NK-92 (cell line): ENCODE measurements at regions not wholly inside any gene's neighbourhood (a gene's known extent, or its start where the extent isn't known, plus 50 kb on each side); places are given as distances from the start of the nearest gene placed in this dataset.
"Not testable (repeated sequence)": the region's sequence is repeated elsewhere in the genome, so short reads cannot be mapped to it uniquely, and the experiment has no call there.

Experiments
- DNase-seq: peaks from one replicate; lab custom pipeline; 2025; ENCODE audit not compliant: unreplicated experiment; lab: John Stamatoyannopoulos, UW

DNA sequence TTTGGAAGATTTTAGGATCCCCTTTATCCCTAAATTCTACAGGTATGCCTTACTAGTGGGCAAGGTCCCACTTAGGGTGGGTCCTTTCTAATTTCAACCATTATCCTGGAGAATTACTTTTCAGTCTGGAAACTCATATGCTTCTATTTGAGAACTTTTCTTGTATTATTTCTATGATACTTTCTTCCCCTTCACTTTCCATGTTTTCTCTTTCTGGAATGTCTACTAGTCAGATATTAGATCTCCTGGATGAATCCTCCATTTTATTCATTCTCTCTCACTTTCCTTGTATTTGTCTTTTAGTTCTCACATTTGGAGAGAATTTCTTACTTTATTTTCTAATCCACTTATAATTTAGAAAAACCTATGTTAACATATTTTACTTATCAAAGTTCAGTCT, 83.9 kb upstream of the SIPA1L2 start:
- DNase-seq: no peak

DNA sequence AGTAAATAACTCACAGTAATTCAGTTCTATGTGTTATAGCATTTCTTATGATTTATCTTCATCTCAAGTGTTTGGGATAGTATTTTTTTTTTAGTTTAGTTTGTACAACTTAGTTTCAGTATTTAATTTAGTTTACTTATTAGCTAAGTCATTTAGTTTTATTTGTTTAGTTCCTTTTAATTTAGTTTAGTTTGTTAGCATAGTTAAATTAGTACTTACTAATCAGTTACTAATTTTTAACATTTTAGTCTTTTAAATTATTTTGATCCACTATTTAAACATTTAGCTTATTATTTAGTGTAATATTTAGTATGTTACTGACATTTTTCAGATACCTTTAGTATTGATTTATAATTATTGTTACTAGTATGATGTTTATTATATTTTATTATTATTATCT, 85.2 kb upstream of the SIPA1L2 start:
- no peak for DNase-seq

DNA sequence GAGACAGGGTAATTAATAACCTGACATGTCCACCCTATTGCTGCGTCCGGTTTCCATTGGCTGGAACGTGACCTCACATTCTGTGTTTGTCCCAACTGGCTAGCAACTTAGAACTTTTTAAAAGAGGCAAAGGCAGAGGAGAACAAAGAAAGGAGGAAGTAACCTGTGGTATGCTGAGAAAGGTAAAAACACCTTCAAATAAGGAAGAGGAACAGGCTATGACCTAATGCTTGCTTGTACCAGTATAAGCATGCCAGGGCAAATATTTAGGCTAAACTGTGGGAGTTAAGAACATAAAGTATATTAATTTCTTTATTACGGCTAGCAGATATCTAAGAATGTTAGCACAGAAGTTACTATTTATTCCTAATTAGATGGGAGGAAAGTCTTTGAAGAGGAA, 87.3 kb upstream of the MAP10 start:
- DNase-seq: not testable (repeated sequence)

DNA sequence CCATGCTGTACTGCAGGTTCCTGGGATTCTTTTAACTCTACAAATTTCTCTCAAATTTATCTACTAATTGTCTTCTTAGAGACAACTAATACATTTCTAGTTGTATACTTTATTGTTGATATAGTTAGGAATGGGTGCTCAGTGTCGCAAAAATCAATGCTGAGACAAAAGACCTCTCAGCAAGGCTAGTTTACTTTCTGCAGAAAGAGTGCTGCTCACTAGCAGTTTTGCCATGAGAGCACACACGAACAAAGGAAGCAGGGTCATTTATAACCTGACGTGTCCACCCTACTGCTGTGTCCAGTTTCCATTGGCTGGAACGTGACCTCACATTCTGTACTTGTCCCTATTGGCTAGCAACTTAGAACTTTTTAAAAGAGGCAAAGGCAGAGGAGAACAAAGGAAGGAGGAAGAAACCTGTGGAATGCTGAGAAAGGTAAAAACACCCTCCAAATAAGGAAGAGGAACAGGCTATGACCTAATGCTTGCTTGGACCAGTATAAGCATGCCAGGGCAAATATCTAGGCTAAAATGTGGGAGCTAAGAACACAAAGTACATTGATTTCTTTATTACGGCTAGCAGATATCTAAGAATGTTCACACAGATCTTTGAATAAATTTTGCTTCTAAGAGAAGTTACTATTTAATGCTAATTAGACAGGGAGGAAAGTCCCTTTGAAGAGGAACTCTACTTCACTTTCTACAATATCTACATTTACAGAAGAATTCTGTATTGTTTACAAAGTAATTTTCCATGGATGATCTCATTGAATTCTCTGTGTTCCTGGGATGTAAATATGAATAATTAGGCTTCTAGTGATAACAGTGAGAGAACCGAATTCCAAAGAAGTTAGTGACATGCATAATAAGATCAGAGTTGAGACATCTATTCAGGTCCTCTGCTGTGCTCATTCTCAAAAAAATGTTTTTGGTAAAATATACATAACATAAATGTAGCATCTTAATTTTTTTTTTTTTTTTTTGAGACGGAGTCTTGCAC, 86.0 kb upstream of the MAP10 start:
- DNase-seq: no peak

DNA sequence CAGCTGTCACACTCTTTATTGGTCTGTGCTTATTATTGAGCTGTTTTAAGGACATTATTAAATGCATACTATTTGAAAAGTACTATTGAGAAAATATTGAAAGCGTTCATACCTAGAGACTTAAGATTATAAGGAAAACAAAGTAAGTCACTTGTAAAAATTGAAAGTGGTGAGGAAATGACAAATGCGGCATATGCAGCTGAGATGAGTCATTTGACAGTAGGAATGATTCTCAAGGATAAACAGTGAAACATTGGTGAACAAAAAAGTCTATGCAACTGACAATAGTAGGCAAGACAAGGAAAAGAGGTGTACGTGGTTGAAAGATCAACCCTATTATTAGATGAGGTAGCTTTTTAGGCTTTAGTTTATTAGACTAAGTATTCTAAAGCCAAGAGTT, 82.6 kb upstream of the MAP10 start:
- no peak for DNase-seq

GRCh38 chr1:232725305-232726047, 79.7 kb upstream of the MAP10 start:
- no peak for DNase-seq

- no peak for DNase-seq
Observed at GRCh38 chr1:232726048-232726779, 79.0 kb upstream of the MAP10 start.

GRCh38 chr1:232728507-232729263, 76.5 kb upstream of the MAP10 start:
- DNase-seq: no peak

DNA sequence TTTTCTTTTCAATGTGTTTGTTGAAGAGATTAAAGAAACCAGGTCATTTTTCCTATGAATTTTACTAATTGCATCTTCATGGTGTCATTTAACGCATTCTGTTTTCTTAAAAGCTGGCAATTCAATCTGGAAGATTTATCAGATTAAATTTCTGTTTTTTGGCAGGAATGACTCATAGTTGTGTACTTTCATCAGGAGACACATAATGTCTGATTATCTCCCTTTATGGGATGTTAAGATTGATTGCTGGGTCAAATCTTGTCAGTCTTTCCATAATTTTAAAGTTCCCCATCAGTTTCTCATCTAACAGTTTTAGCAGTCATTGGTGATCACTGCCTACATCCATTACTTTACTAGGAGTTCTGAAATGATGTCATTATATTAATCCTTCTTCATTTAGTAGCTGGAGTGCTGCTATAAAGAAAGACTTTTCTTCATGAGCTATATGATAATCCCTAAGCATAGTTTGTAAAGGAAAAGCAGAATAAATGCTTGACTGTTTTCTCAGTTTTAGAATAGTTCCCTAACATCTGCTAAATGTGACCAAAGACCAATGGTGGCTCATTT, 72.8 kb upstream of the MAP10 start:
- no peak for DNase-seq

DNA sequence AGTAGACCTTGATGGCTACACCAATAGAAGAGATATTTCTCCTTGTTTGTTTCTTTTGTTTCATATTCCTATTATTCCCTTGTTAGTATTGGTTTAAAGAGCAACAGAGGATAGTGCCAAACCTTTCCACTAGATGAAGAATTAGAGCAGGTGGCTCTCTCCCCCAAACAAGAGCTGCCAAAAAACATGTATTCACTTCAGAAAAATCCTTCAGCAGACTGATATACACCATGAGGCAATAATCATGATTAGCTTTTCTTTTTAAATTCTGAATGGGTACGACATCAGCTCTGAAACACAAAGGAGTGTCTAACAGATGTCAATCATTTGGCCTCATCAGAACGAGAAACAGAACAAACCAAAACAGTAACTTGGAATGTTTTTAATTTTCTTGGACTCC, 67.3 kb upstream of the MAP10 start:
- DNase-seq: no peak

GRCh38 chr1:232743999-232744398, 61.2 kb upstream of the MAP10 start:
- DNase-seq: no peak

GRCh38 chr1:232744847-232745246, 60.4 kb upstream of the MAP10 start:
- no peak for DNase-seq

- not testable (repeated sequence) for DNase-seq
Observed at GRCh38 chr1:232745698-232746097, 59.5 kb upstream of the MAP10 start.

DNA sequence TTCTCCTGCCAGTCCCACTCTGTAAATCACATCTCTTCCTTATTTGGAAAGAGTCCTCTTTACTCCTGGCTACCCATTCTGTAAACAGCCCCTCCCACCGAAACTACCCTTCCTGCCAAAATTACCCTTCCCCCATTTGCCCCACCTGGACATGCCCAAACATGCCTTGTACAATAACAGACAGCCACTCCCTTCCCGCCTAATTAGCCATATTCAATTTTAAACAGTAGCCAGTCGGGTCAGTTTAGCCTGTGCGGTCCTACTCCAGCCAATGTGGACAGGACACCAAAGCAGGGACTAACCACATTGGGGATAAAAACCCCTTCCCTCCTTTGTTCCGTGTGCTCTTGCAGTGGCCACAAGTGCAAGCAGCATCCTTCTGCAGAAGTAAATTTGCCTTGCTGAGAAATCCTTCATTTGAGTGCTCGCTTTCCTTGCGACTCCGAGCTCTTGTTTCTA, 56.3 kb upstream of the MAP10 start:
- no peak for DNase-seq

GRCh38 chr1:232751393-232752140, 53.6 kb upstream of the MAP10 start:
- no peak for DNase-seq

GRCh38 chr1:232752365-232752764, 52.9 kb upstream of the MAP10 start:
- no peak for DNase-seq

- no peak for DNase-seq
Observed at GRCh38 chr1:232754930-232755329, 50.3 kb upstream of the MAP10 start.
